Esophagus muscularis mucosa (tissue), 3 donors: ENCODE measurements at regions not wholly inside any gene's neighbourhood (a gene's known extent, or its start where the extent isn't known, plus 50 kb on each side); places are given as distances from the start of the nearest gene placed in this dataset.

ENCODE experiments used
- POLR2A ChIP-seq: fragments of 450-650 bp; IDR thresholded peaks from one replicate; pipeline ENCODE4 v1.6.1; 2017; ENCODE audit warnings: antibody characterized with exemption, moderate library complexity, mild to moderate bottlenecking, low read depth
- POLR2AphosphoS5 ChIP-seq, 2 donors: sonication (generic); formaldehyde crosslinking; IDR thresholded peaks; one replicate each; pipeline ENCODE4 v1.6.1; 2017; ENCODE audit warnings: antibody characterized with exemption in 2 of 2
- TF ChIP-seq, protein P1 (sequence below), 3 experiments: fragments of 200-600 bp in 2 of 3; fragments of 450-650 bp in 1 of 3; sonication (generic) in 2 of 3; IDR thresholded peaks; one replicate each; pipeline ENCODE4 v1.5.1; 2017 to 2019; ENCODE audit warnings: antibody characterized with exemption in 3 of 3, mild to moderate bottlenecking in 2 of 3, moderate library complexity in 1 of 3

DNA sequence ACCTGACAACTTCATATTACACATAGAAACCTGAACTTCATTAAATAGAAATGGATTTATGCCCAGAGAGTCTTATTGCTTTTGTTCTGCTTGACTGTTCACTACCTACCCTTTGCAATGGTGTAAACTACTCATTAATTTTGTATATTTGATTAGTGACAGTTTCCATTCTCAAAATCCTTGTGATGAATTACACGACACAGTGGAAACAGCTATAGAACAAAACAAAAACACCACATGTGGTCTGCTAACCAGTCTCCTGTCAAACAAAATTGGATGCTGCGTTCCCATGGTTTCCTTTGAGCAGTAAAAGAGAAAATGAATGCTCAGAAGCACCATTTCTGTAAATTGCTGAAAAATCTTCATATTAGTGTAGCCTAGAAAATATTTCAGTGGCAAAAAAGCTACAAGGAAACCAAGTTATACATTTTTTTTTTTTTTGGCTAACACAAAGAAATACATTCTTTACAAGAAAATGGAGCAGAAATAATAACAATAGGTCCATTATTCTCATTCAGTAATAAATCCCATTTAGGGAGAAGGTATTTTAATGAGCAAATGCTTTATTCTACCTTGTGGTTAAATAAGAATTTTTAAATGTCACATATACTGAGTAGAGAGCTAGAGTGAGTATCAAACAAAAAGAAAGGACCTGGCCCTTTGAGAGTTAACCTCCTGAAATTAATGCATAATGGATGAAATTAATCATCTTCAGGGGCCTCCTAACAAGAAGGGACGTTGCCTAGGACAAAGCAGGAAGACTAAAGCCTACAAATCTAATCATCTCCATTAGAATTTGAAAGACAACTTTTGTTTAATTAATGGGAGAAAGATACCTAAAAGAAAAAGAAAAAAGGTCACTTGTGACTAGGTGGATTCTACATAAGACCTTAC, 355.1 kb upstream of the ZC3H15 start:
- TF ChIP-seq, protein P1, sequence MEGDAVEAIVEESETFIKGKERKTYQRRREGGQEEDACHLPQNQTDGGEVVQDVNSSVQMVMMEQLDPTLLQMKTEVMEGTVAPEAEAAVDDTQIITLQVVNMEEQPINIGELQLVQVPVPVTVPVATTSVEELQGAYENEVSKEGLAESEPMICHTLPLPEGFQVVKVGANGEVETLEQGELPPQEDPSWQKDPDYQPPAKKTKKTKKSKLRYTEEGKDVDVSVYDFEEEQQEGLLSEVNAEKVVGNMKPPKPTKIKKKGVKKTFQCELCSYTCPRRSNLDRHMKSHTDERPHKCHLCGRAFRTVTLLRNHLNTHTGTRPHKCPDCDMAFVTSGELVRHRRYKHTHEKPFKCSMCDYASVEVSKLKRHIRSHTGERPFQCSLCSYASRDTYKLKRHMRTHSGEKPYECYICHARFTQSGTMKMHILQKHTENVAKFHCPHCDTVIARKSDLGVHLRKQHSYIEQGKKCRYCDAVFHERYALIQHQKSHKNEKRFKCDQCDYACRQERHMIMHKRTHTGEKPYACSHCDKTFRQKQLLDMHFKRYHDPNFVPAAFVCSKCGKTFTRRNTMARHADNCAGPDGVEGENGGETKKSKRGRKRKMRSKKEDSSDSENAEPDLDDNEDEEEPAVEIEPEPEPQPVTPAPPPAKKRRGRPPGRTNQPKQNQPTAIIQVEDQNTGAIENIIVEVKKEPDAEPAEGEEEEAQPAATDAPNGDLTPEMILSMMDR (IDR thresholded peaks at IDR 0.05), result no peak
- TF ChIP-seq POLR2A (no peak), POLR2AphosphoS5 (IDR thresholded peaks at IDR 0.05) (no peak)
